ENCODE measurements at regions not wholly inside any gene's neighbourhood (a gene's known extent, or its start where the extent isn't known, plus 50 kb on each side); places are given as distances from the start of the nearest gene placed in this dataset.
"Not testable (repeated sequence)": the region's sequence is repeated elsewhere in the genome, so short reads cannot be mapped to it uniquely, and the experiment has no call there.

GRCh38 chr2:8445580-8445979 lies 236.3 kb upstream of the ID2 start:
- Histone ChIP-seq H3K4me2 (ENCODE audit: low read depth, low read length) (no peak overlapping the region), H3K79me2 (ENCODE audit: low read length) (no peaks in the 10 kb centered on the region), H3K36me3 (replicated peaks; ENCODE audit: insufficient read depth, low read length) (no peaks in the 10 kb centered on the region), H3K27me3 (replicated peaks; ENCODE audit: insufficient read depth, low read length) (no peaks in the 10 kb centered on the region), H3K27ac (ENCODE audit: low read length) (no peak overlapping the region), H3K9me3 (replicated peaks; ENCODE audit: insufficient read depth, low read length) (no peaks in the 10 kb centered on the region), H2AFZ (ENCODE audit: low read length) (no peak overlapping the region), H3K4me3 (ENCODE audit: low read length) (no peak overlapping the region), H3F3A (ENCODE audit: insufficient read depth, low read length) (no peaks in the 10 kb centered on the region), H4K20me1 (ENCODE audit: insufficient read depth, low read length) (no peaks in the 10 kb centered on the region), H3K9ac (ENCODE audit: low read length) (no peak overlapping the region), H3K4me1 (ENCODE audit: low read length) (no peaks in the 10 kb centered on the region), H3K9me2 (replicated peaks; ENCODE audit: insufficient read depth, low read length) (no peaks in the 10 kb centered on the region)
- TF ChIP-seq EZH2 (optimal IDR thresholded peaks at IDR 0.05; ENCODE audit: low read depth, low read length) = no peak
- TF ChIP-seq CTCF (IDR thresholded peaks at IDR 0.05; ENCODE audit: low read length) = no peak
- TF ChIP-seq EZH2phosphoT487 (IDR thresholded peaks at IDR 0.05; ENCODE audit: low read length) = no peak
- no peak for DNase-seq

- not testable (repeated sequence) for H3K79me2 ChIP-seq (ENCODE audit: low read length); H3K27ac ChIP-seq (ENCODE audit: low read length); H2AFZ ChIP-seq (ENCODE audit: low read length); H3K9ac ChIP-seq (ENCODE audit: low read length); H3K4me3 ChIP-seq (ENCODE audit: low read length); H3K36me3 ChIP-seq (replicated peaks; ENCODE audit: insufficient read depth, low read length); H3K9me3 ChIP-seq (replicated peaks; ENCODE audit: insufficient read depth, low read length); H4K20me1 ChIP-seq (ENCODE audit: insufficient read depth, low read length); H3F3A ChIP-seq (ENCODE audit: insufficient read depth, low read length); H3K9me2 ChIP-seq (replicated peaks; ENCODE audit: insufficient read depth, low read length); H3K27me3 ChIP-seq (replicated peaks; ENCODE audit: insufficient read depth, low read length); H3K4me2 ChIP-seq (ENCODE audit: low read depth, low read length); DNase-seq; H3K4me1 ChIP-seq (ENCODE audit: low read length)
These were observed 235.1 kb upstream of the ID2 start for GRCh38 chr2:8446751-8447150.

- Histone ChIP-seq H3K4me2 (ENCODE audit: low read depth, low read length) (no peak overlapping the region), H2AFZ (ENCODE audit: low read length) (no peak overlapping the region), H3K9me3 (replicated peaks; ENCODE audit: insufficient read depth, low read length) (no peaks in the 10 kb centered on the region), H3K4me1 (ENCODE audit: low read length) (no peaks in the 10 kb centered on the region), H3K9ac (ENCODE audit: low read length) (no peak overlapping the region), H3K9me2 (replicated peaks; ENCODE audit: insufficient read depth, low read length) (no peaks in the 10 kb centered on the region), H3K4me3 (ENCODE audit: low read length) (no peak overlapping the region), H4K20me1 (ENCODE audit: insufficient read depth, low read length) (no peaks in the 10 kb centered on the region), H3K36me3 (replicated peaks; ENCODE audit: insufficient read depth, low read length) (no peaks in the 10 kb centered on the region), H3K27ac (ENCODE audit: low read length) (no peak overlapping the region), H3K27me3 (replicated peaks; ENCODE audit: insufficient read depth, low read length) (peaks cover 2% of the 10 kb centered on the region; the same call in 1 of the 2 replicates), H3F3A (ENCODE audit: insufficient read depth, low read length) (no peaks in the 10 kb centered on the region), H3K79me2 (ENCODE audit: low read length) (no peaks in the 10 kb centered on the region)
- DNase-seq = no peak
- TF ChIP-seq EZH2 (optimal IDR thresholded peaks at IDR 0.05; ENCODE audit: low read depth, low read length) (no peak), CTCF (IDR thresholded peaks at IDR 0.05; ENCODE audit: low read length) (no peak), EZH2phosphoT487 (IDR thresholded peaks at IDR 0.05; ENCODE audit: low read length) (no peak)
These were observed 234.1 kb upstream of the ID2 start for GRCh38 chr2:8447610-8448221.

- H3K4me3 ChIP-seq (ENCODE audit: low read length) = no peak overlapping the region
- H3K79me2 ChIP-seq (ENCODE audit: low read length) = no peaks in the 10 kb centered on the region
- no peaks in the 10 kb centered on the region for H4K20me1 ChIP-seq (ENCODE audit: insufficient read depth, low read length)
- no peaks in the 10 kb centered on the region for H3F3A ChIP-seq (ENCODE audit: insufficient read depth, low read length)
- no peaks in the 10 kb centered on the region for H3K9me3 ChIP-seq (replicated peaks; ENCODE audit: insufficient read depth, low read length)
- no peak overlapping the region for H3K4me2 ChIP-seq (ENCODE audit: low read depth, low read length)
- no peak for DNase-seq
- H2AFZ ChIP-seq (ENCODE audit: low read length) = no peak overlapping the region
- H3K9ac ChIP-seq (ENCODE audit: low read length) = no peak overlapping the region
- no peak overlapping the region for H3K27ac ChIP-seq (ENCODE audit: low read length)
- H3K4me1 ChIP-seq (ENCODE audit: low read length) = no peaks in the 10 kb centered on the region
- no peak for TF ChIP-seq CTCF (IDR thresholded peaks at IDR 0.05; ENCODE audit: low read length)
- TF ChIP-seq EZH2 (optimal IDR thresholded peaks at IDR 0.05; ENCODE audit: low read depth, low read length) = no peak
- no peak for TF ChIP-seq EZH2phosphoT487 (IDR thresholded peaks at IDR 0.05; ENCODE audit: low read length)
- no peaks in the 10 kb centered on the region for H3K9me2 ChIP-seq (replicated peaks; ENCODE audit: insufficient read depth, low read length)
- peaks cover 4% of the 10 kb centered on the region; the same call in 1 of the 2 replicates for H3K27me3 ChIP-seq (replicated peaks; ENCODE audit: insufficient read depth, low read length)
- H3K36me3 ChIP-seq (replicated peaks; ENCODE audit: insufficient read depth, low read length) = no peaks in the 10 kb centered on the region
These were observed 232.9 kb upstream of the ID2 start for GRCh38 chr2:8448824-8449556.
